DND-41 (cell line): ENCODE measurements at regions not wholly inside any gene's neighbourhood (a gene's known extent, or its start where the extent isn't known, plus 50 kb on each side); places are given as distances from the start of the nearest gene placed in this dataset.

Experiments
- EZH2 ChIP-seq: IDR thresholded peaks from 3 replicates; pipeline ENCODE4 v1.6.1; 2012; ENCODE audit warnings: borderline replicate concordance, low read depth, mild to moderate bottlenecking, moderate library complexity, low read length, inconsistent platforms; ENCODE audit not compliant: severe bottlenecking
- TF ChIP-seq, protein P1 (sequence below): IDR thresholded peaks from 2 replicates; pipeline ENCODE4 v1.5.1; 2012; ENCODE audit warnings: borderline replicate concordance, low read length, moderate library complexity, mild to moderate bottlenecking; ENCODE audit not compliant: poor library complexity, severe bottlenecking; ENCODE audit errors: extremely low read depth

DNA sequence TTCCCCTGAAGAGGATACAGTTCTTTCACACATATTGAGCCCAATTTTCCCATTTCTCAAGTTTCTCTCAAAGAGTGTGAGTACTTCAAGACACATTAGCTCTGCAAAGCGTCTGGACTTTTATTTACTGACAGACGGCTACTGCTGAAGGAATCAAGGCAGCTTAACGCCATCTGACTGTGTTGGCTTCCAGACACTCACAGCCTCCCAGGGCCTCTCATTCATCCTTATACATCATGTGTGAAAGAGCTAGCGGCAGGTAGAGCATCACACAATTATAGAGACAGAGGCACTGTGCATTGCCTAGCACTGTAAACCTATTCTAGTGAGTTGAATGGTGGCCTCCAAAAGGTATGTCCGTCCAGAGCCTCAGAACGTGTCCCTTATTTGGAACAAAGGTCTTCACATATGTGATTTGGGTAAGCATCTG is 284.1 kb upstream of the STT3B start:
- TF ChIP-seq, protein P1, sequence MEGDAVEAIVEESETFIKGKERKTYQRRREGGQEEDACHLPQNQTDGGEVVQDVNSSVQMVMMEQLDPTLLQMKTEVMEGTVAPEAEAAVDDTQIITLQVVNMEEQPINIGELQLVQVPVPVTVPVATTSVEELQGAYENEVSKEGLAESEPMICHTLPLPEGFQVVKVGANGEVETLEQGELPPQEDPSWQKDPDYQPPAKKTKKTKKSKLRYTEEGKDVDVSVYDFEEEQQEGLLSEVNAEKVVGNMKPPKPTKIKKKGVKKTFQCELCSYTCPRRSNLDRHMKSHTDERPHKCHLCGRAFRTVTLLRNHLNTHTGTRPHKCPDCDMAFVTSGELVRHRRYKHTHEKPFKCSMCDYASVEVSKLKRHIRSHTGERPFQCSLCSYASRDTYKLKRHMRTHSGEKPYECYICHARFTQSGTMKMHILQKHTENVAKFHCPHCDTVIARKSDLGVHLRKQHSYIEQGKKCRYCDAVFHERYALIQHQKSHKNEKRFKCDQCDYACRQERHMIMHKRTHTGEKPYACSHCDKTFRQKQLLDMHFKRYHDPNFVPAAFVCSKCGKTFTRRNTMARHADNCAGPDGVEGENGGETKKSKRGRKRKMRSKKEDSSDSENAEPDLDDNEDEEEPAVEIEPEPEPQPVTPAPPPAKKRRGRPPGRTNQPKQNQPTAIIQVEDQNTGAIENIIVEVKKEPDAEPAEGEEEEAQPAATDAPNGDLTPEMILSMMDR, result no peak
- TF ChIP-seq EZH2, result no peak
